Transverse colon (tissue), 4 donors: ENCODE measurements at regions not wholly inside any gene's neighbourhood (a gene's known extent, or its start where the extent isn't known, plus 50 kb on each side); places are given as distances from the start of the nearest gene placed in this dataset.

Source experiments
- EP300 ChIP-seq: sonication (generic); formaldehyde crosslinking; IDR thresholded peaks from one replicate; pipeline ENCODE4 v1.6.1; 2017; ENCODE audit warnings: antibody characterized with exemption, low read depth
- POLR2A ChIP-seq: fragments of 450-650 bp; IDR thresholded peaks from one replicate; pipeline ENCODE4 v1.6.1; 2016; ENCODE audit warnings: antibody characterized with exemption, mild to moderate bottlenecking, moderate library complexity
- POLR2AphosphoS5 ChIP-seq, 3 donors: sonication (generic); formaldehyde crosslinking; IDR thresholded peaks; one replicate each; pipeline ENCODE4 v1.6.1; 2016; ENCODE audit warnings: antibody characterized with exemption in 3 of 3
- TF ChIP-seq, protein P1 (sequence below), 5 experiments: fragments of 200-600 bp in 3 of 5; fragments of 450-650 bp in 2 of 5; sonication (generic) in 3 of 5; IDR thresholded peaks; 1 replicate in 2 of 5; 2 replicates in 3 of 5; pipeline ENCODE4 v1.5.1; 2016 to 2017; ENCODE audit warnings: antibody characterized with exemption in 5 of 5, inconsistent platforms in 3 of 5, mild to moderate bottlenecking in 2 of 5, moderate library complexity in 1 of 5

DNA sequence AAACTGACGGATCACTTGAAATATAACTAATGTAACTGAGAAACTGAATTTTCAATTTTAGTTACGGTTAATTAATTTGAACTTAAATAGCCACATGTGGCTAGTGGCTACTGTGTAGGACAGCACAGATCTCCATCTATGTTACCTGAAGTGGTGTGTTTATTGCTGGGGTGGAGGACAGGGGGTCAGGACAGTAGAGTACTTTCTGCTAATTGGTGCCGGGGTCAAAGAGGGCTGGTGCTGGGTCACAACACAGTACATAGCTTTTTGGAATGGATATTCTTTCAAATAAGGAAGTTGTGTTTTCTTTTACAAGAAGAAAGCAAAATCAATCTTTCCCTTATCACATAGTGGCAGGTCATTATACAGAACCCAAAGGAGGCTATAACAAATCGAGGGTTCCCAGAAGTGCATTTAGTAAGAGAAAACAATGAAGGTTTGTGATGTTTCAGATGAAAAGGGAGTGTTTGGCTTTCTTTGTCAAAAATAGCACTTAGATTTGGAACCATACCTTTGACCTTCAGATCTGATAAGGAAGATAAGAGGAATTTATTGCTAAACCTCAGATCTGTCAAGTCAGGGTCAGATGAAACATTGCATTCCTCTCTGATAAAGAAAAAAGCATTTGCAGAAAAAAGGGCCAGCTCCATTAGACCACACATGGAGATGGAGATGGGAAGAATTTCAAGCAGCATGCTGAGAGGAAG lies 384.5 kb downstream of the AASDHPPT start:
- TF ChIP-seq, protein P1, sequence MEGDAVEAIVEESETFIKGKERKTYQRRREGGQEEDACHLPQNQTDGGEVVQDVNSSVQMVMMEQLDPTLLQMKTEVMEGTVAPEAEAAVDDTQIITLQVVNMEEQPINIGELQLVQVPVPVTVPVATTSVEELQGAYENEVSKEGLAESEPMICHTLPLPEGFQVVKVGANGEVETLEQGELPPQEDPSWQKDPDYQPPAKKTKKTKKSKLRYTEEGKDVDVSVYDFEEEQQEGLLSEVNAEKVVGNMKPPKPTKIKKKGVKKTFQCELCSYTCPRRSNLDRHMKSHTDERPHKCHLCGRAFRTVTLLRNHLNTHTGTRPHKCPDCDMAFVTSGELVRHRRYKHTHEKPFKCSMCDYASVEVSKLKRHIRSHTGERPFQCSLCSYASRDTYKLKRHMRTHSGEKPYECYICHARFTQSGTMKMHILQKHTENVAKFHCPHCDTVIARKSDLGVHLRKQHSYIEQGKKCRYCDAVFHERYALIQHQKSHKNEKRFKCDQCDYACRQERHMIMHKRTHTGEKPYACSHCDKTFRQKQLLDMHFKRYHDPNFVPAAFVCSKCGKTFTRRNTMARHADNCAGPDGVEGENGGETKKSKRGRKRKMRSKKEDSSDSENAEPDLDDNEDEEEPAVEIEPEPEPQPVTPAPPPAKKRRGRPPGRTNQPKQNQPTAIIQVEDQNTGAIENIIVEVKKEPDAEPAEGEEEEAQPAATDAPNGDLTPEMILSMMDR (IDR thresholded peaks at IDR 0.05), result no peak
- TF ChIP-seq POLR2A (no peak), POLR2AphosphoS5 (IDR thresholded peaks at IDR 0.05) (no peak), EP300 (no peak)
